Keratinocyte (primary cell): ENCODE measurements at regions not wholly inside any gene's neighbourhood (a gene's known extent, or its start where the extent isn't known, plus 50 kb on each side); places are given as distances from the start of the nearest gene placed in this dataset.

ENCODE experiments used
- DNase-seq: peaks from one replicate; pipeline ENCODE4 v3.0.0-alpha.2; 2011; ENCODE audit warnings: low read depth, missing footprints, low spot score
- FAIRE-seq: peaks from 2 replicates; lab custom pipeline; 2011; peaks lifted over from hg19 to GRCh38; lab: Jason Lieb, UNC
- H2AFZ ChIP-seq: 2 replicates; pipeline ENCODE4 v1.6.0; 2012; ENCODE audit warnings: low read length, control low read depth, inconsistent platforms; ENCODE audit not compliant: control insufficient read depth
- H3K27ac ChIP-seq: 2 replicates; pipeline ENCODE4 v1.5.1; 2011; ENCODE audit warnings: low read length; ENCODE audit not compliant: control insufficient read depth, insufficient read depth
- H3K27me3 ChIP-seq: 3 replicates; pipeline ENCODE4 v1.6.0; 2011; ENCODE audit warnings: low read length; ENCODE audit not compliant: control insufficient read depth, insufficient read depth; ENCODE audit errors: extremely low read depth
- H3K36me3 ChIP-seq, 2 experiments: 2 replicates in 1 of 2; 3 replicates in 1 of 2; pipeline ENCODE4 v1.5.1; 2011; ENCODE audit warnings: low read length in 2 of 2, mild to moderate bottlenecking in 1 of 2; ENCODE audit not compliant: control insufficient read depth in 2 of 2, insufficient read depth in 2 of 2; ENCODE audit errors: extremely low read depth in 1 of 2
- H3K4me1 ChIP-seq: 3 replicates; pipeline ENCODE4 v1.5.1; 2011; ENCODE audit warnings: low read length; ENCODE audit not compliant: control insufficient read depth, insufficient read depth; ENCODE audit errors: extremely low read depth
- H3K4me2 ChIP-seq: 3 replicates; pipeline ENCODE4 v1.6.0; 2011; ENCODE audit warnings: low read depth, low read length; ENCODE audit not compliant: control insufficient read depth, insufficient read depth; ENCODE audit errors: extremely low read depth
- H3K4me3 ChIP-seq, 3 experiments: fragments of 200-600 bp in 1 of 3; sonication (generic) in 1 of 3; 2 replicates in 2 of 3; 3 replicates in 1 of 3; pipeline ENCODE4 v1.5.1; 2011 to 2016; ENCODE audit warnings: low read length in 3 of 3, mild to moderate bottlenecking in 3 of 3, control low read depth in 2 of 3, inconsistent platforms in 1 of 3, low read depth in 1 of 3, mixed read lengths in 1 of 3, mixed run types in 1 of 3, moderate library complexity in 1 of 3; ENCODE audit not compliant: control insufficient read depth in 2 of 3, insufficient read depth in 2 of 3; ENCODE audit errors: extremely low read depth in 1 of 3
- H3K79me2 ChIP-seq: 2 replicates; pipeline ENCODE4 v1.6.0; 2012; ENCODE audit warnings: low read length; ENCODE audit not compliant: control insufficient read depth, insufficient read depth
- H3K9ac ChIP-seq: 3 replicates; pipeline ENCODE4 v1.6.0; 2011; ENCODE audit warnings: low read length; ENCODE audit not compliant: control insufficient read depth, insufficient read depth; ENCODE audit errors: extremely low read depth
- H3K9me1 ChIP-seq: 3 replicates; pipeline ENCODE4 v1.6.0; 2011; ENCODE audit warnings: low read length; ENCODE audit not compliant: control insufficient read depth, insufficient read depth; ENCODE audit errors: extremely low read depth
- H3K9me3 ChIP-seq: 2 replicates; pipeline ENCODE4 v1.5.1; 2012; ENCODE audit warnings: low read depth, low read length; ENCODE audit not compliant: control insufficient read depth
- H4K20me1 ChIP-seq: 3 replicates; pipeline ENCODE4 v1.6.0; 2011; ENCODE audit warnings: low read length; ENCODE audit not compliant: control insufficient read depth, insufficient read depth; ENCODE audit errors: extremely low read depth
- EZH2 ChIP-seq: IDR thresholded peaks from one replicate; pipeline ENCODE4 v1.6.1; 2012; ENCODE audit warnings: inconsistent platforms, mild to moderate bottlenecking, low read length, moderate library complexity
- dilution Hi-C: fragments of 300-500 bp; cut with MboI; formaldehyde crosslinking; loops from one replicate; pipeline ENCODE4 v1.7.0; 2020; ENCODE audit warnings: low sequenced_read_pairs; ENCODE audit not compliant: extremely low pct_ligation_motif_present
- TF ChIP-seq, protein P1 (sequence below), 3 experiments: IDR thresholded peaks in 1 of 3; conservative IDR thresholded peaks in 1 of 3; optimal IDR thresholded peaks in 1 of 3; 2 replicates in 2 of 3; 3 replicates in 1 of 3; pipeline versions ENCODE3 to v1.5.1; 2011; ENCODE audit warnings: low read length in 3 of 3, mild to moderate bottlenecking in 3 of 3, moderate library complexity in 2 of 3, control low read depth in 1 of 3, inconsistent platforms in 1 of 3; ENCODE audit not compliant: insufficient read depth in 2 of 3; ENCODE audit errors: extremely low read depth in 1 of 3

DNA sequence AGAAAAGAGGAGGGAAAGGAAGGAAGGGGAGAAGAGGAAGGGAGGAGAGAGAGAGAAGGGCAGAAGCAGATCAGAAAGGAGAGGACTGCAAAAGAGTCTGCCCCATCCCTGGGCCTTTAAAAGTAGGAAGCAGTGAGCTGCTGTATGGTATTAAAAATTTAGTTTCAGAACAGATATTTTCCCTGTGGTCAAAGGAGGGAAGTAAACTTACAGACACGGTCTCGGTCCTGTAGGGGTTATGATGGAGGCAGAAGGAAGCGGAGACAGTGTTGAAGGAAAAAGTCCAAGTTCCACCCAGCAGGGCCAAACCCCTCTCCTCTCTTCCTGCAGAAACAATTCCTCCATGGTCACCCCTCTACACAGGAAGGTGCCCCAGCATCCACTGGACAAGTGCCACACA, 122.0 kb upstream of the PROK2 start:
- Histone ChIP-seq H3K27me3 (peaks cover 18% of the 10 kb centered on the region), H3K9me3 (no peaks in the 10 kb centered on the region), H3K36me3 (no peaks in the 10 kb centered on the region), H3K4me3 (no peak overlapping the region), H4K20me1 (no peaks in the 10 kb centered on the region), H3K79me2 (no peaks in the 10 kb centered on the region), H2AFZ (no peak overlapping the region), H3K9me1 (no peaks in the 10 kb centered on the region), H3K9ac (no peak overlapping the region), H3K27ac (no peak overlapping the region), H3K4me1 (no peaks in the 10 kb centered on the region), H3K4me2 (no peak overlapping the region)
- no peak for TF ChIP-seq EZH2
- TF ChIP-seq, protein P1, sequence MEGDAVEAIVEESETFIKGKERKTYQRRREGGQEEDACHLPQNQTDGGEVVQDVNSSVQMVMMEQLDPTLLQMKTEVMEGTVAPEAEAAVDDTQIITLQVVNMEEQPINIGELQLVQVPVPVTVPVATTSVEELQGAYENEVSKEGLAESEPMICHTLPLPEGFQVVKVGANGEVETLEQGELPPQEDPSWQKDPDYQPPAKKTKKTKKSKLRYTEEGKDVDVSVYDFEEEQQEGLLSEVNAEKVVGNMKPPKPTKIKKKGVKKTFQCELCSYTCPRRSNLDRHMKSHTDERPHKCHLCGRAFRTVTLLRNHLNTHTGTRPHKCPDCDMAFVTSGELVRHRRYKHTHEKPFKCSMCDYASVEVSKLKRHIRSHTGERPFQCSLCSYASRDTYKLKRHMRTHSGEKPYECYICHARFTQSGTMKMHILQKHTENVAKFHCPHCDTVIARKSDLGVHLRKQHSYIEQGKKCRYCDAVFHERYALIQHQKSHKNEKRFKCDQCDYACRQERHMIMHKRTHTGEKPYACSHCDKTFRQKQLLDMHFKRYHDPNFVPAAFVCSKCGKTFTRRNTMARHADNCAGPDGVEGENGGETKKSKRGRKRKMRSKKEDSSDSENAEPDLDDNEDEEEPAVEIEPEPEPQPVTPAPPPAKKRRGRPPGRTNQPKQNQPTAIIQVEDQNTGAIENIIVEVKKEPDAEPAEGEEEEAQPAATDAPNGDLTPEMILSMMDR (optimal IDR thresholded peaks at IDR 0.05 in 1 of 3, IDR thresholded peaks at IDR 0.05 in 1 of 3, conservative IDR thresholded peaks at IDR 0.05 in 1 of 3; ENCODE audit: extremely low read depth in 1 of 3, insufficient read depth in 2 of 3, low read length in 3 of 3), result no peak
- dilution Hi-C loops, result no loop called here
- no peak for DNase-seq
- FAIRE-seq, result no peak

DNA sequence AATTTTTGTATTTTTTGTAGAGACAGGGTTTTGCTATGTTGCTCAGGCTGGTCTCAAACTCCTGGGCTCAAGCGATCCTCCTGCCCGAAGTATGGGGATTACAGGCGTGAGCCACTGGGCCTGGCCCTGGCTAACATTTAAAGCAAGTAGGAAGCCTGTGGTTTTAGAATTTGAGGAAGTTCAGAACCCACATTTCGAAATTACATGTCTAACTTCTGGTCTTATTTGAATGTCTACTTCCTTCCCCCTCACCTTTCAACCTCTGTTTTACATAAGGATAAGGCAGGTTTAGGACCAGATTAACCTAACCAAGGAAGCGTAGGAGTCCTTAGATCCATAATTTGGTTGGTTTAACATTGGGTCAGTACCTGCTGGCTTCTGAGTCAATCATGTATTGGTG, 120.5 kb upstream of the PROK2 start:
- no peaks in the 10 kb centered on the region for H3K36me3 ChIP-seq
- no peaks in the 10 kb centered on the region for H4K20me1 ChIP-seq
- FAIRE-seq (no peak), DNase-seq (no peak)
- H3K9ac ChIP-seq, result no peak overlapping the region
- H3K27me3 ChIP-seq, result peaks cover 18% of the 10 kb centered on the region
- no peak overlapping the region for H3K4me3 ChIP-seq
- dilution Hi-C loops, result no loop called here
- H3K9me1 ChIP-seq, result no peaks in the 10 kb centered on the region
- H2AFZ ChIP-seq, result no peak overlapping the region
- H3K9me3 ChIP-seq, result no peaks in the 10 kb centered on the region
- H3K4me2 ChIP-seq, result no peak overlapping the region
- no peak overlapping the region for H3K27ac ChIP-seq
- H3K79me2 ChIP-seq, result no peaks in the 10 kb centered on the region
- TF ChIP-seq, protein P1 (optimal IDR thresholded peaks at IDR 0.05 in 1 of 3, IDR thresholded peaks at IDR 0.05 in 1 of 3, conservative IDR thresholded peaks at IDR 0.05 in 1 of 3; ENCODE audit: extremely low read depth in 1 of 3, insufficient read depth in 2 of 3, low read length in 3 of 3), result no peak
- no peak for TF ChIP-seq EZH2
- H3K4me1 ChIP-seq, result no peaks in the 10 kb centered on the region
